HG02763 (cell line): ENCODE measurements at regions not wholly inside any gene's neighbourhood (a gene's known extent, or its start where the extent isn't known, plus 50 kb on each side); places are given as distances from the start of the nearest gene placed in this dataset.
"Not testable (repeated sequence)": the region's sequence is repeated elsewhere in the genome, so short reads cannot be mapped to it uniquely, and the experiment has no call there.

Experiments
- ATAC-seq: cut with Tn5 transposase; IDR thresholded peaks from one replicate; pipeline ENCODE4 v1.9.1; 2021; ENCODE audit warnings: mild to moderate bottlenecking, moderate library complexity; ENCODE audit not compliant: unreplicated experiment

DNA sequence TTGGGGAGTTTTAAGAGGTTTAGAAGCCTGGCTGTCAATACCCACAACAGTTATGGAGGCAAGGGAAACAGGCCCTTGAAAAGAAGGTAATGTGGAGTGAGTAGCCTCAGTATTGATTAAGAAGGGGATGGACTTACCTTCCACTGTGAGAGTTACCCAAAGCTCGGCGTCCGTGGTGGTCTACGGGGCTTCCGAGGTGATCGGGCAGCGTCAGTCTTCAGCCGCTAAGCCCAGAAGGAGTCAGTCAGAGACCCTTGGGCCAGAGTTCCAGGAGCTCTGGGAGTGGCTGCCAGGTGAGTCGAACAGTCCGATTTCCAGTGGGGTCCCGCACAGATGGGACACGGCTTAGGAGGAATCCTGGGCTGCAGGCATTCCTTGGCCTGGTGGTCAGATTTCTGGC is 379.0 kb downstream of the BCKDHB start:
- ATAC-seq = not testable (repeated sequence)

DNA sequence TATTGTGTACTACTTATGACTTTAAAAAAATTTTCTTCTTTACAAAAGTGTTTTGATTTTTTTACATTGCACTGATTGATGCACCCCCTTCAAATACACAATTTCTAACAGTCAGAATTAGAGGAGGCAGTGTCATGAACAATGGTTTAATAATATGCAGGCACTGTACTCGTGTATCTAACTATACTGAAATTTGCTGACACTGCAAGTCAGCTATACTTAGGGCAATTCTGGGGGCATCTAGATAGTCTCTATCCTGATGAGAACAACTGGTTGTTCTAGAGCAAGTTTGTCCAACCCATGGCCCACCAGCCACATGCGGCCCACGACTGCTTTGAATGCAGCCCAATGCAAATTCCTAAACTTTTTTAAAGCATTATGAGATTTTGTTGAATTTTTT is 375.6 kb downstream of the BCKDHB start:
- ATAC-seq = no peak

DNA sequence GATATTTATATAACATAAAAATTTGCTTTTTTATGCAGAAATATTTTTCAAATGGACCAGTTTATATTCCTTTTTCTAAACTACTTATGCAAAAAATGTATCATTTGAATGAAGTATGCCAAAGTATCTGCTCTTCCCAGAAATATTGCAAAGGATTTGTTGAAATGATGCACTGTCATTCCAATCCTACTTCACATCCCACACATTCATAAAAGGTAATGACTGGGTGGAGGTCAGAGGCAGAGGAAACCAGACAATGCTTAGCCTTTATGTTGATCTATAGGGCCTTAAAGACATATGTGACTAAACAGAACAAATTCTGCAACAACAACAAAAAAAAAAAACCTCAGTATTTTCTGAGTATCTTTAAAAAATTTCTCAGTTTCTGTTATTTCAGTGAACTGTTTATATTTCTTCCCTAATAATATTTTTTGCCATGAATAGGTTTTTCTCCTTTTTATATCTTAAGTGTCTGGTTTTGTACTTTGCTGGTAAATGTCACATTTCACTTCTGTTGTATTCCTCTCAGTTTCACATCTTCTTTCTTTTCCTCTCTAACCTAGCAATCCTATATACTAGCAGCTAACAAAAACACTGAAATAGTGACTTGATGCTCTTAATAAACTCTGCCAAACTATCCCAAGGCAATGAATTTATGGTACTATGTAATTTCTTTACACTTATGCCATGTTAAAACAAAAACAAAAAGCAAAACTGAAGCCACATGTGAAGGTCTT is 374.1 kb downstream of the BCKDHB start:
- ATAC-seq = no peak

DNA sequence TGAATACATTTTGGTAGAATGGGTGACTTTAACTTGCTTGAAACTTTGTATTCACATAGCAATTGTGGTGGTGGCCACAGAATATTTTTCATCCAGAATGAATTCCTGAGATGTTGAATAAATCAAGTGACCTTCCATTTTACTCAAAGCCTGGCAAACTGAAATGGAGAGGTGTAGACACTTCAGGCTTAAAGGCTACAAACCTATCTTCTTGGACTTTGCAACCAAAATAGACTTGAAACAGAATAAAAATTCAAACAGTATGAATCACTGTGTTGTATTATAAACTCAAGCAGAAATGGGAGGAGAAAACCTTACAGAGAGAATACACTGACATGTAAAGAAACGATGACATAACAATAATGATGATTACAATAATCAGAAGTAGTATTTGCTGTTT is 371.6 kb downstream of the BCKDHB start:
- no peak for ATAC-seq

DNA sequence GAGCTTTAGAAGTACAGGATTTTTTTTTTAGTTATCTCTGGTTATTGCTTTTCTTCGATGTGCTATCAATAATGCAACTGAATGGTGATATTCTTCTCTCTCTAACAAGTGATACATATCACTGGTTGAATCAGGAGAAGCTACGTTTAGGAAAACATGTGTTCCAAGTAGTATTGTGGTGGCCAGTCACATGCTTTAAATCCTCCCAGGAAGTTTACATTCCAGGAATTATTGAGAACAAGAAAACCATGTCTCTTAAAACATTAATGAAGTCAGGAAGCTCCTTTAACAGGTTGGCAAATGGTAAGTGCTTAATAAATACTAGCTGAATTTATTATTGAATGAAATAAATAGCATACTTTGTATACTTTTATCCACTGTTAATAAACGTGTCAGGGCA is 371.1 kb downstream of the BCKDHB start:
- ATAC-seq = no peak

DNA sequence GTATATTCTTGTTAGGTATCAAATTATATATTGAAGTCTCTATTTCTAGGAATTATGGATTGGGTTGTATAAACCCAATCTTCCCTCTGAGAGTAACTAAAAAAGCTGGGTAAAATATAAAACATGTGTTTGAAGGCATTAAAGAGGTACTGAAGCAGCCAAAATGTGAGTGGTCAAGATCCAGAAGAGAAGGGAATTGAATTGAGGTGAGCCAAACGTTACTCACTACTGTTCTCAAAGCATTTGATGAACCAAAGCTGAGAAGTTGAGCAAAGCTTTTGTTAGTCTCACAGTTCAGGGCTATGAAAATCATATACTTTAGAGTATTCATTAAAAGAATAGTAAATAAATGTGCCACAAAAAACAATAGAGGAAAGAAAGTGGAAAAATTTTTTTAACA is 365.8 kb downstream of the BCKDHB start:
- no peak for ATAC-seq

DNA sequence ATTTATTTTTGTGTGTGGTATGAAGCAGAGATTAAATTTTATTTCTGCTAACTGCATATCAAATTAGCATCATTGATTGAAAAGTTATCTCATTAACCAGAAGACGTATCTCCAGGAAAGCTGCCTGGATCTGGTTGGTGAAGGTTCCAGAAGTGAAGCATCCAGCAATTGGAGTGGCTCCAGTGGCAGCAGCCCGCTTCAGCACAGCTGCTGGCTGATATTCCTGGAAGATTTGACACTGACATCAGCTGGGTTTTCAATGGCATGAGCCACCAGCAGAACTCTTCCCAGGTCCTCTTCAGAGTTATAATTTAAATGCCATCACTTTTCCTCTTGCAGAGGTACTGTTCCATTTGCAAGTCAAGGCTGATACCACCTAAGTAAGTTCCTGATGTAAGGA is 363.5 kb downstream of the BCKDHB start:
- no peak for ATAC-seq

DNA sequence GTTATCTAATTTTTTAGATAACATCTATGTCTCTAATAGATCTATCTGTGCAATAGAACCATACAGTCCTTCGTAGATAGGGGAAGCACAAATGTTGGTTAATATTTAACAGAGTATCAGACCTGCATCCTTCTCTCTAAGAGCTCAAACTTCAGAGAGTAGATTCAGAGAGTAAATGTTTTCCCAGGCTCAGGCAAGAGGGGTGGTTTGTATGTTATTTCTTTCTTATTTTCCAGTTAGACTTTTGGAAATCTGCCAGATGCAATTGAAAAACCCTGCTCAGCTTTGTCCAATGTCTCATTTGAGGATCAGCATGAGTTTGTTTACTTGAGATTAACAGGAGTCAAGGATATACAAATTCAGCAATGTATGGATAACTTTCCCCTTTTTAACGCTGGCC is 361.9 kb downstream of the BCKDHB start:
- no peak for ATAC-seq

DNA sequence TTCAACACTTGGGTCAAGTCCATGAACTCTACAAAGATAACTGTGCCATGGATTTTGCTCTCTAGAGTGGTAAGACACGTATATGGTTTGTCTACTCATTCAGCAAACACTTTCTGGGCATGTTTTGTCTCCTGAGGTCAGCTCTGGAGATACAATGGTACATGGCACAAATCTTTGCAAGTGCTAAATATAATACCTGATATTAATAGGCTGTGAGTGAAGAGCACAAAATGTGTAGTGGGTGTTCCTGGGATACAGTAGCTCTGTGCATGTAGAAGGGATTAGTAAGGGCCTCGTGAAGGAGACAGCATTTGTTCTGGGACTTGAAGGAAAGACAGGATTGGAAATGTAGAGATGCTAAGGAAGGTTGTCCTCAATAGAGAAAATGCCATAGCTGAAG is 360.9 kb downstream of the BCKDHB start:
- ATAC-seq = no peak

DNA sequence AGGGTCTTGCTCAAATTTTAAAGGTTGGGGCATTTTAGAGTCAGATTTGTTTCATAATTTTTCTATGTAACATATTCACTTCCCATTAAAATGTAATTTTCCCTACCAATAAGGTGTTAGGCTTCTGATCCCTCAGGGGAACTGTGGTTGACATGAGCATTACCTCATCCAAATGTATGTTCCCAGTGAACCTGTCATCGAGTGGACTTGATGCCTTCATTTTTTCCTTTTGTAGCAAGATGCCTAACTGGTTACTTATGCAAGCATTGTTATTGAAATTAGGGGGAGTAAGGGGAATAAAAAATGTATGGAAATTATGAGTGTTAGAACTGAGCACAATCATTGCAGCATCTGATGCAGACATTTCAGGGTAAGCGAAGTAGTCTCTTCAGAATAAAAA is 360.5 kb downstream of the BCKDHB start:
- no peak for ATAC-seq

DNA sequence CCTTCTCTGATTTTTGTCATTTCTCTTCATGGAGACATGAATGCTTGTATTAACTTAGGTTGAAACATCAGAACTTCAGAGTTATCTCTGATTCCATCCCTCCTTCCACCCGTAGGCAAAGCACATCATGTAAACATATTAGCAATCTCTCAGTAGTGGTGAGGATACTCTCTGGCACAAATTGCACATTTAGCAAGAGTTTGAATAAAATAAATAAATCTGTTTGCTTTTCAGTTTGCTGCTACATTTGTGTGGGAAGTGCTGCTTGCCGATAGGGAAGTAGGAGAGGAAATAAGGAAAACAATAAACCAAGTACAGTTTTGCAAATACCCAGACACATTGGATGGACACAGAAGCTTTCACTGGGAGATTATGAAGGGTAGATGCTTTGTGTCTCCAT is 359.0 kb downstream of the BCKDHB start:
- ATAC-seq = no peak

DNA sequence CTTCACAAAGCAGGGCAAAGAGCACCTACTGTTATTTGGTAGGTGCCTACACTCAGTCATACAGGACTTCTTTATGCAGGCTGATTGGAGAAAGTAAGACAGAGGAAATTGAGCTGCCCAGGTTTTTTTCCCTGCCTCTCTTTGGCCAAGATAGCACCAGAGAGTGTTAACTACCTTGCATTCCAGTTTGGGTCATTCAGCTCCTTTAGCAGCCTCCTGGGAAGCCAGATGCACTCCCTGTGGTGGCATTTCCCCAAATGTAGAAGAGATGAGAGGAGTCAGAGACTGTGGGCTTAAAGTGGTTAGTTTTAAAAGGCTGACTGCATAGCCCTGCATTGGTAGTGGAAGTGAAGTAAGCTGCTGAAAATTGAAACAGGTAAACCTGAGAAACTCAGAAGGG is 358.4 kb downstream of the BCKDHB start:
- no peak for ATAC-seq

DNA sequence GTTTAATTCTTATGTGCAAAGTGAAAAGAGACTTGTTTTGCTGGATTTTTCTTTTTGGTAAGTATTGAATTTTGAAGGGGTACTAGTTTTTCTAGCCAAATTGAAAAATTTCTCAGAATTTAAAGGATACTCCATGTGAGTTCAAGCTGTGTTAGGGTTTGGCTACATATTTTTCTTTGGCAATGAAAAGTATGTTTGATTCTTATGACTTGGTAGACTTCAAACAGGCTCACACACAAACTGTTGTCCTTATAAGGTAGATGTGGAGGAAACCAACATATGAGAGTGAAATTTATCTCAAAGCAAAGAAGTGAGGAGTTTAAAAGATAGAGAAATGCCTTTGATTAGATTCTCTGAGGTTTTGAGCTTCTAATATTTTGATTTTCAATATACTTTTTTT is 356.7 kb downstream of the BCKDHB start:
- ATAC-seq = no peak

DNA sequence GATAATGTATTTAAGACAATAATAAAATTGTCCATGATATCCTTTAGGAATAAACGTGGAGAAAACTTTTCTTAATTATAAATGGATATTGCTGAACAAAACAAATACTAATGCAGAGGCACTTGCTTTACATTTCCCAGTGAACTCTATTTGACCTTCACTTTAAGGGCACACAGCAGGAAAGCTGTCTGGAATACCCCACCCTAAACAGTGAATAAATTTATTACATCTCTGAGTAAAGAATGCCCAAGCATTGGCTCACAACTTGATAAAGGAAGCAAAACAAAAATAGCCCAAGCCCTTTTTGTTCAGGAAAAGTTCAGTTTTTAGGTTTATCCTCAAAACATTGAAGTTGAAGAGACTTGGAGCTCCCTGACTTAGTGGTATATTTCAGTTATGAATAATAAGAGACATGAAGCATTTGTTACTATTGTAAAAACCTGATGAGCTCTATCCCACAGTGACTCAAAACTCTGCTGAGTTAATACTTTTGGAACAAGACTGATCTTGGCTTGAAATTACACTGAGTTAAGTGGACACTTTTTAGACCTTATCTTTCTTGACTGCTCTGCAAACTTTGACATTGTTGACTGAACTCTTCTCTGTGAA is 353.9 kb downstream of the BCKDHB start:
- no peak for ATAC-seq

DNA sequence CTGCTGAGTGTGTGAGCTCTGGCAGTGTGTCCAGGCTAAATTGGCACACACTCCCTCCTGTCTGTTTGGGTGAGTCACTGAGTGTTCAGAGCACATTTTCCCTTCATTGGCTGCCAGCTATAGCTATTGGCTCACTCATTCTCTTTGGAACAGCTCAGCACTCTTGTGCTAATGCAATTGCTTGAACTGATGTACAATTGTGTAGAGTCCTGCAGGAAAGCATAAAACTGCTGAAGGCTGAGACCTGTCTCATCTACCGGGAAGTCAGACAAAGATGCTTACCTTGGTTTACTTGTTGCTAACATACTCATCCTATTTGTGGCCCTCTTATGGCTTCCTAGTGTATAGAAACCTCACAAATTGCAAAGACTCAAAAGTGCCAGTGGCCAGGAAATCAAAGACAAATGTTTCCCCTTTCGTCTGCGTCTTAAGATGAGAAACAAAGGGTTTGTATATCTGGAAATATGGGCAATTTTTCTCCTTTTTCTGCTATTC is 351.0 kb downstream of the BCKDHB start:
- no peak for ATAC-seq

DNA sequence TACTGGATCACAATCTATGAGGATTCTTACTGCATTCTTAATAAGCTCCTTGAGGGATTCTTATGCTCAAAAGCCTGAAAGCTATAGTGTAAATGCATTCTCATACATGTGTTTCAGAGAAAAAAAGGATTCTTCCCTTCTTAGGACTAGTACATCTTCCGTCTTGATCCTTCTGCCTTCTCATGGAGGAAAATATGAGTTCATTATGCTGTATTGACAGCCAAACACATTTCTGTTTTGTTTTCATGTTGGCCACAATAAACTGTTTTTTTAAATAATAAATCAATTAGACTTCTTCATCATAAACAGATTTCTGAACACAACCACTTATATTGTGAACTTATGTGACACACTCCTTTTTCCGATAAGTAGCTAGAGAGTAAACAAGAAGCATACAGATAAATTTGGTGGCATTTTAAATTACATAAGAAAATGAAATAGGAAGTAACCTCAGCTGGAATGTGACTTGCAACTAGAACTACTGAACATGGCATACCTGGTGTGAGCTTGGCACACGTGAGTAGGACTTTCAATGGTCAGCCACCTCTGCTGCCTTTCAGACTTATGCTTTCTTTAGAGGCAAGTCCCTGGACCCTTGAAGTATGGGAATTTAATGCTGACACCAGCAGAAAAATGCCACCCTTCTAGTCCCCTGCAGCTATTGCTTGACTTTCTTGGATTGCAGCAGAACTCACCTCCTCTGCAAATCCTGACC is 350.4 kb downstream of the BCKDHB start:
- ATAC-seq = no peak

DNA sequence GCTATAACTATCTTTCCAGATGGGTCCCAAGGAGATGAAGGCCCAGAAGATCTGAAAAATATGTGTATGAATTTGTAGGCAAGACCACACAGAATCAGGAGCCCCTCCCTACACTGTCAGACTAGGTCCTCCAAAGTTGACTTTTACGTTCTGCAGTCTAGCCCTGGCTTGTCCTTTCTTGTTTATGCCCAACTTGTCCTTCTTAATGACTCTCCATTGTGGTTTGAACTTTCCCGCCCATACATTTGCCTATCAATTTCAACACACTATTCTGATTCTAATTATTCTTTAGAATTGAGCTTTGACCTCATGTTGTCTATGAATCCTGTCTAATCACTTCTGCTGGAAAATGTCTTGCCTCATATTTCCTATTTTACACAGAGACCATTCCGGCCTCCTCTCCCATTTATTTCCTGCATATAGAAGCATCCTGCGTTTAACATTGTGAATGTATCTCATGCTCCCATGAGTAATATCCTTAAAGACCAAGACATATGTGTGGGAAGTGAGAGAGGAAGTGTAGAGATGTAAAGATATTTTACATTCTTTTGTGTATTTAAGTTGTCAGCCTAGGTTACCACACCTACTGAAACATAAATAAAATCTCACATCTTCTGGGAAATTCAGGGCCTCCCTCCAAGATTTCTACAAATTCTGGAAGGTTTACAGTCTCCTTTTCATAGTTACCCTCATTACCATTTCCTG is 348.3 kb downstream of the BCKDHB start:
- no peak for ATAC-seq

DNA sequence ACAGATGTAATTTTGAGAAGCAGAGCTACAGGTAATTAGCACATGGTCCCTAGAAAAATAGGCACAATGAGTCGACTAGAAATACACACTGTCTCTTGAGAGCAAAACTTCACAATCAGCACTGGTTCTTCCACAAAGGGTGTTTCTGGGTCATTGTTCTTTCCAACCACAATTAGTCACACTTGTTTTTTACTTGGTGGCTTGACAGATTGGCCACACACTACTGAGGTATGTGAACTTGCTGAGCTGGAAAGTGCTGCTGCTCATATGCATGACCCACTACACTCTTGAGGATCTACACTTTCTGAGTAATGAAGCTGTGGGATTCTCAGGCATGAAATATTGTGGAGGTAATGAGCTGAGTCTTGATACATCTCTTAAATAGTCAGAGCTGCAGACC is 347.7 kb downstream of the BCKDHB start:
- no peak for ATAC-seq

DNA sequence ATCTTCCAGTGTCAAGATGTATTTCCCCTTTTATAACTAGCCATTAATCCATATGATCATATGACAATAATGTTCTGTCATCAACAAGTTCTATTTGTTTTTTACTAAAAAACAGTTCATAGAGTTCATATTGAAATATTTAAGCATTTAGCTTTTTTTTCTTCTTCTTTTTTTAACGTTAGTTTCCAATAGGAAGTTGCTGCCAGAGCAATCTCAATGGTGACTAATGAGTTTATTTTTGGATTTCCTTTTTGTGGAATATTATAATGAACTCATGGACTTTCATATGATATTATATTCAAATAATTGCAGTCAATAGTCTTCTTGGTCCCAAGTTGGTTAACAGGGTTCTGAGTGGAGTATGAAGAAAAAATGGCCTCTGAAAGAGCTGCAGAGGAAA is 343.3 kb downstream of the BCKDHB start:
- no peak for ATAC-seq

DNA sequence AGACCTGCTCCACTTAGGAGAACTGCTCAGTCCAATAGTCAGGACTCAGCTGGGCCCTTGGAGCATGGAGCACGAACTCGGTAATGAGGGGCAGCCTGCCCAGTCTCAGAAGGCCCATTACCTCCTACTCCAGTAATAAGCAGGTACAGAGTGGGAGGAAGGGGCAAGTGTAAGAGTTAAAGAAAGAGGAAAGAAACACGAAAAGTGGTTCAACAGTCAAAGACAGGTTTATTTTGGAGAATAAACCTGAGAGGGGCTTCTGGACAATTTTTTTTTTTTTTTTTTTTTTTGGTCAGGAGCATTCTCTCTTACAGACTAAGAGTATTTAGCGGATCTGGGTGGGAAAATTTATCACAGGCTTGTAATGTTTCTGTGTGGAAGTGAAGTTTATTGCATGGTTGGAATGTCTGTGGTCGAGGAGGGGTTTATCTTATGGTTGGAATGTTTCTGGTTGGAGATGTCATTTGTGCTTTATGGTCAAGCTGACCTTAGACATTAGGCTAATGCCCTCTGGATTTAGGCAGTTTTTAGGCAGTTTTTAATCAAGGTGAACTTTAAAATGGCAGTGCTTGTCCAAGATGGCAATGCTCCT is 340.1 kb downstream of the BCKDHB start:
- no peak for ATAC-seq

DNA sequence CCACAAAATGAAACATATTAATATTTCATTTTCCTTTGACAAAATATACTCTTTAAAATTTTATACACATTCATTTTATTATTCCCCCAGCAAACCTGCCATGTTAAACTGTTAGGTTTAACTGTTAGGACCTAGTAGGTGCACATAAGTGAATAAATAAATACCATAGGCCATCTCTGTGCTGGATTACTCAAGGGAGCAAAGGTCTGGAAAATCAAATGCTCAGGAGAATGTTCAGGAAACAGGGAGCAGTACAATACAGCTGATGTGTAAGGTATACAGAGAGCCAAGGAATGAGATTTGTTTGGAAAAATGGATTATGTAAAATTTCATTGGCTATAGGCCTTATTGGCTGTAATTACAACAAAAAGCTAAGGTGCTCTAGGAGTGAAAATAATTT is 339.3 kb downstream of the BCKDHB start:
- ATAC-seq = no peak
